Upper lobe of right lung (tissue), 1 donor: ENCODE measurements at regions not wholly inside any gene's neighbourhood (a gene's known extent, or its start where the extent isn't known, plus 50 kb on each side); places are given as distances from the start of the nearest gene placed in this dataset.

Experiments used
- ATAC-seq: fragments of 200-7000 bp; cut with Tn5 transposase; one replicate; pipeline ENCODE4 v1.9.1; 2020; ENCODE audit warnings: mild to moderate bottlenecking, moderate library complexity
- DNase-seq: peaks from one replicate; pipeline ENCODE4 v3.0.0-alpha.2; 2020
- H3K27ac ChIP-seq: fragments of 200-600 bp; one replicate; pipeline ENCODE4 v1.8.0; 2022
- H3K27me3 ChIP-seq: fragments of 200-600 bp; one replicate; pipeline ENCODE4 v1.8.0; 2022; ENCODE audit warnings: mild to moderate bottlenecking
- H3K36me3 ChIP-seq: fragments of 200-600 bp; one replicate; pipeline ENCODE4 v1.8.0; 2022
- H3K4me1 ChIP-seq: fragments of 200-600 bp; one replicate; pipeline ENCODE4 v1.8.0; 2022
- H3K4me3 ChIP-seq: fragments of 200-600 bp; one replicate; pipeline ENCODE4 v1.8.0; 2022; ENCODE audit warnings: mild to moderate bottlenecking
- H3K9me3 ChIP-seq: fragments of 200-600 bp; one replicate; pipeline ENCODE4 v1.8.0; 2022
- intact Hi-C: fragments of 100-400 bp; cut with DNase I; formaldehyde crosslinking; loops from one replicate; pipeline ENCODE4 v1.11.0; 2022
- TF ChIP-seq, protein P1 (sequence below): fragments of 200-600 bp; IDR thresholded peaks from one replicate; pipeline ENCODE4 v1.8.0; 2022; ENCODE audit warnings: antibody characterized with exemption
- donor health status: DM: no; HTN: yes; CAD: no; lungs with severe emphysema.

DNA sequence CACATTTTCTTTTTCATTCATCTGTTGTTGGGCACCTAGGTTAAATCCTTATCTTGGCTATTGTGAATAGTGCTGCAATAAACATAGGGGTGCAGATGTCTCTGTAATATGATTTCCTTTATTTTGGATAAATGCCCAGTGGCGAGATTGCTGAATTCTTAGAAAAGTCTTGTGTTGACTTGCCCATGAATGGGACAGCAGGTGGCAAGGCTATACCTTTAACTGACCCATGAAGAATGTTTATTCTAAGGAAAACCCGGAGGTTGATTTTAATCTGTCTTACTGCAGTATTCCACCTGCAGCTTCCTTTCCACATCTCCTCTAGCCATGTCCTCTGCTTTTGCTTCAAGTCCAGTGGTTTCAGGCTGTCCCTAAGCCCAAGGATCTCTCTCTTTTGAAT lies 220.6 kb downstream of the SNCA start:
- no peak overlapping the region for H3K27ac ChIP-seq
- H3K9me3 ChIP-seq = no peaks in the 10 kb centered on the region
- H3K36me3 ChIP-seq = no peaks in the 10 kb centered on the region
- no peaks in the 10 kb centered on the region for H3K4me1 ChIP-seq
- DNase-seq = no peak
- no peak overlapping the region for H3K4me3 ChIP-seq
- TF ChIP-seq, protein P1, sequence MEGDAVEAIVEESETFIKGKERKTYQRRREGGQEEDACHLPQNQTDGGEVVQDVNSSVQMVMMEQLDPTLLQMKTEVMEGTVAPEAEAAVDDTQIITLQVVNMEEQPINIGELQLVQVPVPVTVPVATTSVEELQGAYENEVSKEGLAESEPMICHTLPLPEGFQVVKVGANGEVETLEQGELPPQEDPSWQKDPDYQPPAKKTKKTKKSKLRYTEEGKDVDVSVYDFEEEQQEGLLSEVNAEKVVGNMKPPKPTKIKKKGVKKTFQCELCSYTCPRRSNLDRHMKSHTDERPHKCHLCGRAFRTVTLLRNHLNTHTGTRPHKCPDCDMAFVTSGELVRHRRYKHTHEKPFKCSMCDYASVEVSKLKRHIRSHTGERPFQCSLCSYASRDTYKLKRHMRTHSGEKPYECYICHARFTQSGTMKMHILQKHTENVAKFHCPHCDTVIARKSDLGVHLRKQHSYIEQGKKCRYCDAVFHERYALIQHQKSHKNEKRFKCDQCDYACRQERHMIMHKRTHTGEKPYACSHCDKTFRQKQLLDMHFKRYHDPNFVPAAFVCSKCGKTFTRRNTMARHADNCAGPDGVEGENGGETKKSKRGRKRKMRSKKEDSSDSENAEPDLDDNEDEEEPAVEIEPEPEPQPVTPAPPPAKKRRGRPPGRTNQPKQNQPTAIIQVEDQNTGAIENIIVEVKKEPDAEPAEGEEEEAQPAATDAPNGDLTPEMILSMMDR = no peak
- H3K27me3 ChIP-seq = no peaks in the 10 kb centered on the region
- intact Hi-C loops = no loop called here
- no peak for ATAC-seq

DNA sequence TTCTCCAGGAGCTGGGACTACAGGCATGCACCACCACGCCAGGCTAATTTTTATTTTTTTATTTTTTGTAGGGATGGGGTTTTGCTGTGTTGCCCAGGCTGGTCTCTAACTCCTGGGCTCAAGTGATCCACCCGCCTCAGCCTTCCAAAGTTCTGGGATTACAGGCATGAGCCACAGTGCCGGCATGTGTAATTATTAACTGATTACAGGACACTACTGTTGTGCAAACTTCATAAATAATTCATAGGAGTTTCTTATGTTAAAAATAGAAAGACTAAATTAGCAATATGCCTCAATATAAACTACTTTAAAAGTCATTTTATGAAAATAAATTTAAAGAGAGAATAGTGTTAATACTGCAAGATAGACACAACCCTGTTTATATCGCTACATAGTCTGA lies 221.9 kb downstream of the SNCA start:
- no peak overlapping the region for H3K4me3 ChIP-seq
- no peak for ATAC-seq
- H3K9me3 ChIP-seq = no peaks in the 10 kb centered on the region
- no peaks in the 10 kb centered on the region for H3K27me3 ChIP-seq
- no peak for DNase-seq
- no peaks in the 10 kb centered on the region for H3K4me1 ChIP-seq
- no peak overlapping the region for H3K27ac ChIP-seq
- TF ChIP-seq, protein P1 = no peak
- H3K36me3 ChIP-seq = no peaks in the 10 kb centered on the region
- intact Hi-C loops = no loop called here

DNA sequence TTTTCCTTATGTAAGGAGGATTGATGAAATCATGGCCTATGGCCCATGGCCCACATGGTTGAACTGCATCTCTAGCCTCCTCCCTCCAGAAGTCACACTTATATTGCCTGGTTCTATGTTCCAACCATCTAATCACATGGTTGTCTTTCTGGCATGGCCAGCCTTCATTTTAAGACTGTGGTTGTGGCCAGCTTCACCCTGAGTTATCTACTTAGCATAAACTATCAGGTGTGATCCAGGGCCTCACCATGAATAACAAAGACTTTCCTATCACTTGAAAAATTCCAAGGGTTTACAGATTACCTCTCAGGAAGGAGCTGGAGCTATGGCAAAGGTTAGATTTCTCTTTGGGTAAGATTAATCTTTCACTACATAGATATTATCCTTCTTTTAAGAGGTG lies 222.8 kb downstream of the SNCA start:
- no peak for ATAC-seq
- no peaks in the 10 kb centered on the region for H3K4me1 ChIP-seq
- no peak overlapping the region for H3K4me3 ChIP-seq
- H3K27me3 ChIP-seq = no peaks in the 10 kb centered on the region
- no peak for DNase-seq
- H3K9me3 ChIP-seq = no peaks in the 10 kb centered on the region
- no peak overlapping the region for H3K27ac ChIP-seq
- intact Hi-C loops = no loop called here
- TF ChIP-seq, protein P1 = no peak
- no peaks in the 10 kb centered on the region for H3K36me3 ChIP-seq

DNA sequence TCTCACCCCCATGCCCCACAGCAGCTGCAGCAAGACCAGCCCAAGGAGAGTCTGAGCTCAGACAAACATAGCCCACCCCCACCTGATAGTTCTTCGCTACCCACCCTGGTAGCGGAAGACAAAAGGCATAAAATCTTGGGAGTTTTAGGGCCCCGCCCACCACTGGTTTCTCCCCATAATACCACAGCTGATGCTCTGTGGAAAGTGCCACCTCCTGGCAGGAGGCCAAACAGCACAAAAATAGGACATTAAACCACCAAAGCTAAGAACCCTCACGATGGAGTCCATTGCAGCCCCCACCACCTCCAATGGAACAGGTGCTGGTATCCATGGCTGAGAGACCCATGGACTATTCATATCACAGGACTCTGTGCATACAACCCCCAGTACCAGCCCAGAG lies 226.7 kb downstream of the SNCA start:
- intact Hi-C loops = no loop called here
- TF ChIP-seq, protein P1 = no peak

DNA sequence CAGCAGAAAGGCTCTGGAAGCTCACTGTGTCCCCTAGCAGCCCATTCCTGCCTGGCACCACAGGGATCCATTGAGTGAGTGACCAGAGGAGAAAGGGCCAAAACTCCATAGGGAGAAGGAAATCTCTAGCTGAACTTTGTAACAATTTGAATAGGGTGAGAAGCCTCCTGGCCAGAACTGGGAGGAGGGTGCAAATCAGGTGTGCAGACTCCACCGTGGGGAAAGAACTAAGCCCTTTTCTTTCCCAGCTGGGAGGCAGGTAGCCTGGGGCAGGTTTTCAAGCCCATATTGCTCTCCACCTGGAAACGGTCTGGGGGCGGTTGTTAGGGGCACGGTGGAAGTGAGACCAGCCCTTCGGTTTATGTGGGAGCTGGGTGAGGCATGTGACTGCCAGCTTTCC lies 227.2 kb downstream of the SNCA start:
- no peaks in the 10 kb centered on the region for H3K4me1 ChIP-seq
- ATAC-seq (no peak), DNase-seq (no peak)
- no peaks in the 10 kb centered on the region for H3K36me3 ChIP-seq
- H3K27me3 ChIP-seq = no peaks in the 10 kb centered on the region
- TF ChIP-seq, protein P1 = no peak
- no peak overlapping the region for H3K4me3 ChIP-seq
- no peak overlapping the region for H3K27ac ChIP-seq
- intact Hi-C loops = no loop called here
- H3K9me3 ChIP-seq = no peaks in the 10 kb centered on the region

More for the DNA sequence above, 226.7 kb downstream of the SNCA start:
- Histone ChIP-seq H3K36me3 (no peaks in the 10 kb centered on the region), H3K27me3 (no peaks in the 10 kb centered on the region), H3K9me3 (no peaks in the 10 kb centered on the region), H3K4me1 (no peaks in the 10 kb centered on the region), H3K4me3 (no peak overlapping the region), H3K27ac (no peak overlapping the region)
- ATAC-seq = no peak
- DNase-seq = no peak

DNA sequence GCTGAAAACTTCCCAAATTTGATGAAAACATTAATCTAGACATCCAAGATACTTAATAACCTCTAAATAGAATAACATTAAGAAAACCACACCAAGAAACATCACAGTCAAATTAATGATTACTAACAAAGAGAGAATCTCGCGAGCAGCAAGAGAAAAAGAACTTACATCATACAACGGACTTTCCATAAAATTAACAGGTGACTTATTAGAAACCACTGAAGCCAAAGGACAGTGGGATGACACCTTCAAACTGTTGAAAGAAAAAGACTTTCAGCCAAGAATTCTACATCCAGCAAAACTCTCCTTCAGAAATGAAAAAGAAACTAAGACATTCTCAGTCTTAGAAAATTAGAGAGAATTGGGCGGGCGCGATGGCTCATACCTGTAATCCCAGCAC lies 232.0 kb downstream of the SNCA start:
- Histone ChIP-seq H3K9me3 (no peaks in the 10 kb centered on the region), H3K4me3 (no peak overlapping the region), H3K36me3 (no peaks in the 10 kb centered on the region), H3K4me1 (no peaks in the 10 kb centered on the region), H3K27me3 (no peaks in the 10 kb centered on the region), H3K27ac (no peak overlapping the region)
- TF ChIP-seq, protein P1 = no peak
- no peak for DNase-seq
- intact Hi-C loops = no loop called here
- ATAC-seq = no peak
